GM23338 (cell line): ENCODE measurements at regions not wholly inside any gene's neighbourhood (a gene's known extent, or its start where the extent isn't known, plus 50 kb on each side); places are given as distances from the start of the nearest gene placed in this dataset.

Experiments used
- CREB1 ChIP-seq: fragments of 250-450 bp; sonication (Bioruptor Pico); IDR thresholded peaks from 2 replicates; pipeline ENCODE4 v1.5.0; 2020; ENCODE audit warnings: low read depth, mild to moderate bottlenecking, moderate library complexity
- EZH2 ChIP-seq: fragments of 200-600 bp; sonication (generic); IDR thresholded peaks from one replicate; pipeline ENCODE4 v1.8.0; 2017; ENCODE audit warnings: antibody characterized with exemption, mild to moderate bottlenecking, low read depth; ENCODE audit not compliant: unreplicated experiment
- EZH2phosphoT487 ChIP-seq: fragments of 200-600 bp; sonication (generic); IDR thresholded peaks from one replicate; pipeline ENCODE4 v1.8.1; 2018; ENCODE audit warnings: antibody characterized with exemption; ENCODE audit not compliant: unreplicated experiment
- POLR2AphosphoS5 ChIP-seq: IDR thresholded peaks from 2 replicates; pipeline ENCODE4 v1.6.1; 2016; ENCODE audit warnings: antibody characterized with exemption, low read depth
- TF ChIP-seq, protein P1 (sequence below), 2 experiments: fragments of 200-600 bp in 1 of 2; sonication (generic) in 1 of 2; conservative IDR thresholded peaks; 2 replicates each; pipeline versions ENCODE4 v1.5.1 to v1.6.1; 2016 to 2017; ENCODE audit warnings: antibody characterized with exemption in 2 of 2, low read depth in 2 of 2, mild to moderate bottlenecking in 2 of 2, moderate library complexity in 1 of 2
- TF ChIP-seq, protein P2 (sequence below): IDR thresholded peaks from one replicate; pipeline ENCODE4 v1.6.1; 2018; ENCODE audit warnings: antibody characterized with exemption; ENCODE audit not compliant: unreplicated experiment
- TF ChIP-seq, protein P3 (sequence below): fragments of 250-450 bp; sonication (Bioruptor Pico); IDR thresholded peaks from 2 replicates; pipeline ENCODE4 v1.5.0; 2020; ENCODE audit warnings: mild to moderate bottlenecking, moderate library complexity

DNA sequence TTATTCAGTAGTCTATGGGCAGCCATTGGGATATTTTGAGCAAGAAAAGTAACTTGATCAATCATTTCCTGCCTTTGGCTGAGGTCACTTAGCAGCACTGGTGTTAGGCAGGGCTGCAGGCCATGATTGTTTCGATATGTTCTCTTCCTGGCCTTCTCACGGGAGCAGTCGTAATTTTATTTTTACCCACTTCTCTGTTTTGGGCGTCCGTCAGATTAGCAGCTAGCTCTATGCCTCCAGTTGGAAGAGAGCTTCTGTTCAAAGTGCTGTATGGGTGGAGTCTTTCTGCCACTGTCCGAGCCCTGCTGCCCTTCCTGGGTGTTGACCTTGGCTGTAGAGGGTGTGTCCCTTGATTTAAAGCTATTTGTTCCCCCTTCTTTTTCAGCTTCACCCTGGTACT lies 123.4 kb upstream of the ROPN1 start:
- TF ChIP-seq, protein P1, sequence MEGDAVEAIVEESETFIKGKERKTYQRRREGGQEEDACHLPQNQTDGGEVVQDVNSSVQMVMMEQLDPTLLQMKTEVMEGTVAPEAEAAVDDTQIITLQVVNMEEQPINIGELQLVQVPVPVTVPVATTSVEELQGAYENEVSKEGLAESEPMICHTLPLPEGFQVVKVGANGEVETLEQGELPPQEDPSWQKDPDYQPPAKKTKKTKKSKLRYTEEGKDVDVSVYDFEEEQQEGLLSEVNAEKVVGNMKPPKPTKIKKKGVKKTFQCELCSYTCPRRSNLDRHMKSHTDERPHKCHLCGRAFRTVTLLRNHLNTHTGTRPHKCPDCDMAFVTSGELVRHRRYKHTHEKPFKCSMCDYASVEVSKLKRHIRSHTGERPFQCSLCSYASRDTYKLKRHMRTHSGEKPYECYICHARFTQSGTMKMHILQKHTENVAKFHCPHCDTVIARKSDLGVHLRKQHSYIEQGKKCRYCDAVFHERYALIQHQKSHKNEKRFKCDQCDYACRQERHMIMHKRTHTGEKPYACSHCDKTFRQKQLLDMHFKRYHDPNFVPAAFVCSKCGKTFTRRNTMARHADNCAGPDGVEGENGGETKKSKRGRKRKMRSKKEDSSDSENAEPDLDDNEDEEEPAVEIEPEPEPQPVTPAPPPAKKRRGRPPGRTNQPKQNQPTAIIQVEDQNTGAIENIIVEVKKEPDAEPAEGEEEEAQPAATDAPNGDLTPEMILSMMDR (conservative IDR thresholded peaks at IDR 0.05; ENCODE audit: low read depth in 2 of 2), result no peak
- no peak for TF ChIP-seq POLR2AphosphoS5
- no peak for TF ChIP-seq EZH2
- TF ChIP-seq EZH2phosphoT487, result no peak
- no peak for TF ChIP-seq CREB1 (CRISPR knock-in tag)
- TF ChIP-seq, protein P2, sequence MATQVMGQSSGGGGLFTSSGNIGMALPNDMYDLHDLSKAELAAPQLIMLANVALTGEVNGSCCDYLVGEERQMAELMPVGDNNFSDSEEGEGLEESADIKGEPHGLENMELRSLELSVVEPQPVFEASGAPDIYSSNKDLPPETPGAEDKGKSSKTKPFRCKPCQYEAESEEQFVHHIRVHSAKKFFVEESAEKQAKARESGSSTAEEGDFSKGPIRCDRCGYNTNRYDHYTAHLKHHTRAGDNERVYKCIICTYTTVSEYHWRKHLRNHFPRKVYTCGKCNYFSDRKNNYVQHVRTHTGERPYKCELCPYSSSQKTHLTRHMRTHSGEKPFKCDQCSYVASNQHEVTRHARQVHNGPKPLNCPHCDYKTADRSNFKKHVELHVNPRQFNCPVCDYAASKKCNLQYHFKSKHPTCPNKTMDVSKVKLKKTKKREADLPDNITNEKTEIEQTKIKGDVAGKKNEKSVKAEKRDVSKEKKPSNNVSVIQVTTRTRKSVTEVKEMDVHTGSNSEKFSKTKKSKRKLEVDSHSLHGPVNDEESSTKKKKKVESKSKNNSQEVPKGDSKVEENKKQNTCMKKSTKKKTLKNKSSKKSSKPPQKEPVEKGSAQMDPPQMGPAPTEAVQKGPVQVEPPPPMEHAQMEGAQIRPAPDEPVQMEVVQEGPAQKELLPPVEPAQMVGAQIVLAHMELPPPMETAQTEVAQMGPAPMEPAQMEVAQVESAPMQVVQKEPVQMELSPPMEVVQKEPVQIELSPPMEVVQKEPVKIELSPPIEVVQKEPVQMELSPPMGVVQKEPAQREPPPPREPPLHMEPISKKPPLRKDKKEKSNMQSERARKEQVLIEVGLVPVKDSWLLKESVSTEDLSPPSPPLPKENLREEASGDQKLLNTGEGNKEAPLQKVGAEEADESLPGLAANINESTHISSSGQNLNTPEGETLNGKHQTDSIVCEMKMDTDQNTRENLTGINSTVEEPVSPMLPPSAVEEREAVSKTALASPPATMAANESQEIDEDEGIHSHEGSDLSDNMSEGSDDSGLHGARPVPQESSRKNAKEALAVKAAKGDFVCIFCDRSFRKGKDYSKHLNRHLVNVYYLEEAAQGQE, result no peak
- TF ChIP-seq, protein P3, sequence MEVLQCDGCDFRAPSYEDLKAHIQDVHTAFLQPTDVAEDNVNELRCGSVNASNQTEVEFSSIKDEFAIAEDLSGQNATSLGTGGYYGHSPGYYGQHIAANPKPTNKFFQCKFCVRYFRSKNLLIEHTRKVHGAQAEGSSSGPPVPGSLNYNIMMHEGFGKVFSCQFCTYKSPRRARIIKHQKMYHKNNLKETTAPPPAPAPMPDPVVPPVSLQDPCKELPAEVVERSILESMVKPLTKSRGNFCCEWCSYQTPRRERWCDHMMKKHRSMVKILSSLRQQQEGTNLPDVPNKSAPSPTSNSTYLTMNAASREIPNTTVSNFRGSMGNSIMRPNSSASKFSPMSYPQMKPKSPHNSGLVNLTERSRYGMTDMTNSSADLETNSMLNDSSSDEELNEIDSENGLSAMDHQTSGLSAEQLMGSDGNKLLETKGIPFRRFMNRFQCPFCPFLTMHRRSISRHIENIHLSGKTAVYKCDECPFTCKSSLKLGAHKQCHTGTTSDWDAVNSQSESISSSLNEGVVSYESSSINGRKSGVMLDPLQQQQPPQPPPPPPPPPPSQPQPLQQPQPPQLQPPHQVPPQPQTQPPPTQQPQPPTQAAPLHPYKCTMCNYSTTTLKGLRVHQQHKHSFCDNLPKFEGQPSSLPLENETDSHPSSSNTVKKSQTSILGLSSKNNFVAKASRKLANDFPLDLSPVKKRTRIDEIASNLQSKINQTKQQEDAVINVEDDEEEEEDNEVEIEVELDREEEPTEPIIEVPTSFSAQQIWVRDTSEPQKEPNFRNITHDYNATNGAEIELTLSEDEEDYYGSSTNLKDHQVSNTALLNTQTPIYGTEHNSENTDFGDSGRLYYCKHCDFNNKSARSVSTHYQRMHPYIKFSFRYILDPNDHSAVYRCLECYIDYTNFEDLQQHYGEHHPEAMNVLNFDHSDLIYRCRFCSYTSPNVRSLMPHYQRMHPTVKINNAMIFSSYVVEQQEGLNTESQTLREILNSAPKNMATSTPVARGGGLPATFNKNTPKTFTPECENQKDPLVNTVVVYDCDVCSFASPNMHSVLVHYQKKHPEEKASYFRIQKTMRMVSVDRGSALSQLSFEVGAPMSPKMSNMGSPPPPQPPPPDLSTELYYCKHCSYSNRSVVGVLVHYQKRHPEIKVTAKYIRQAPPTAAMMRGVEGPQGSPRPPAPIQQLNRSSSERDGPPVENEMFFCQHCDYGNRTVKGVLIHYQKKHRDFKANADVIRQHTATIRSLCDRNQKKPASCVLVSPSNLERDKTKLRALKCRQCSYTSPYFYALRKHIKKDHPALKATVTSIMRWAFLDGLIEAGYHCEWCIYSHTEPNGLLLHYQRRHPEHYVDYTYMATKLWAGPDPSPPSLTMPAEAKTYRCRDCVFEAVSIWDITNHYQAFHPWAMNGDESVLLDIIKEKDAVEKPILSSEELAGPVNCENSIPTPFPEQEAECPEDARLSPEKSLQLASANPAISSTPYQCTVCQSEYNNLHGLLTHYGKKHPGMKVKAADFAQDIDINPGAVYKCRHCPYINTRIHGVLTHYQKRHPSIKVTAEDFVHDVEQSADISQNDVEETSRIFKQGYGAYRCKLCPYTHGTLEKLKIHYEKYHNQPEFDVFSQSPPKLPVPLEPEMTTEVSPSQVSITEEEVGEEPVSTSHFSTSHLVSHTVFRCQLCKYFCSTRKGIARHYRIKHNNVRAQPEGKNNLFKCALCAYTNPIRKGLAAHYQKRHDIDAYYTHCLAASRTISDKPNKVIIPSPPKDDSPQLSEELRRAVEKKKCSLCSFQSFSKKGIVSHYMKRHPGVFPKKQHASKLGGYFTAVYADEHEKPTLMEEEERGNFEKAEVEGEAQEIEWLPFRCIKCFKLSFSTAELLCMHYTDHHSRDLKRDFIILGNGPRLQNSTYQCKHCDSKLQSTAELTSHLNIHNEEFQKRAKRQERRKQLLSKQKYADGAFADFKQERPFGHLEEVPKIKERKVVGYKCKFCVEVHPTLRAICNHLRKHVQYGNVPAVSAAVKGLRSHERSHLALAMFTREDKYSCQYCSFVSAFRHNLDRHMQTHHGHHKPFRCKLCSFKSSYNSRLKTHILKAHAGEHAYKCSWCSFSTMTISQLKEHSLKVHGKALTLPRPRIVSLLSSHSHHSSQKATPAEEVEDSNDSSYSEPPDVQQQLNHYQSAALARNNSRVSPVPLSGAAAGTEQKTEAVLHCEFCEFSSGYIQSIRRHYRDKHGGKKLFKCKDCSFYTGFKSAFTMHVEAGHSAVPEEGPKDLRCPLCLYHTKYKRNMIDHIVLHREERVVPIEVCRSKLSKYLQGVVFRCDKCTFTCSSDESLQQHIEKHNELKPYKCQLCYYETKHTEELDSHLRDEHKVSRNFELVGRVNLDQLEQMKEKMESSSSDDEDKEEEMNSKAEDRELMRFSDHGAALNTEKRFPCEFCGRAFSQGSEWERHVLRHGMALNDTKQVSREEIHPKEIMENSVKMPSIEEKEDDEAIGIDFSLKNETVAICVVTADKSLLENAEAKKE, result no peak
